Fibroblast of skin of left quadriceps (primary cell): ENCODE measurements at regions not wholly inside any gene's neighbourhood (a gene's known extent, or its start where the extent isn't known, plus 50 kb on each side); places are given as distances from the start of the nearest gene placed in this dataset.

Source experiments
- DNase-seq, 2 experiments: peaks; one replicate each; pipeline ENCODE4 v3.0.0-alpha.2; 2013; ENCODE audit warnings: low read depth in 2 of 2

- no peak for DNase-seq
Measured at GRCh38 chr16:8374586-8375231, 215.6 kb downstream of the TMEM114 start.

GRCh38 chr16:8373676-8374431 lies 216.5 kb downstream of the TMEM114 start:
- no peak for DNase-seq

- DNase-seq = no peak
Measured at GRCh38 chr16:8372141-8372540, 218.2 kb downstream of the TMEM114 start.

GRCh38 chr16:8370374-8371270 lies 219.7 kb downstream of the TMEM114 start:
- DNase-seq = no peak

- DNase-seq = no peak
Measured at GRCh38 chr16:8358937-8359336, 231.4 kb downstream of the TMEM114 start.

- no peak for DNase-seq
Measured at GRCh38 chr16:8355675-8356074, 234.6 kb downstream of the TMEM114 start.

- DNase-seq = no peak
Measured at GRCh38 chr16:8346294-8346693, 244.0 kb downstream of the TMEM114 start.

- no peak for DNase-seq
Measured at GRCh38 chr16:8342276-8342675, 248.0 kb downstream of the TMEM114 start.

- no peak for DNase-seq
Measured at GRCh38 chr16:8330761-8331160, 259.6 kb downstream of the TMEM114 start.

GRCh38 chr16:8326232-8326631 lies 264.1 kb downstream of the TMEM114 start:
- DNase-seq = no peak

GRCh38 chr16:8323153-8323552 lies 267.2 kb downstream of the TMEM114 start:
- no peak for DNase-seq

GRCh38 chr16:8320131-8320530 lies 270.2 kb downstream of the TMEM114 start:
- no peak for DNase-seq

- no peak for DNase-seq
Measured at GRCh38 chr16:8310816-8311215, 279.5 kb downstream of the TMEM114 start.

- DNase-seq = no peak
Measured at GRCh38 chr16:8310323-8310722, 280.0 kb downstream of the TMEM114 start.

GRCh38 chr16:8305201-8305600 lies 285.1 kb downstream of the TMEM114 start:
- DNase-seq = no peak

- no peak for DNase-seq
Measured at GRCh38 chr16:8299635-8300034, 290.7 kb downstream of the TMEM114 start.

GRCh38 chr16:8295513-8296237 lies 294.6 kb downstream of the TMEM114 start:
- DNase-seq = no peak

GRCh38 chr16:8293413-8293812 lies 296.9 kb downstream of the TMEM114 start:
- no peak for DNase-seq

- DNase-seq = no peak
Measured at GRCh38 chr16:8292271-8292670, 298.0 kb downstream of the TMEM114 start.

- no peak for DNase-seq
Measured at GRCh38 chr16:8286348-8286747, 304.0 kb downstream of the TMEM114 start.

- no peak for DNase-seq
Measured at GRCh38 chr16:8283195-8283594, 307.1 kb downstream of the TMEM114 start.
